SK-N-SH treated with all-trans-retinoic acid at 6 μM for 48 hours (cell line): ENCODE measurements at regions not wholly inside any gene's neighbourhood (a gene's known extent, or its start where the extent isn't known, plus 50 kb on each side); places are given as distances from the start of the nearest gene placed in this dataset.

Source experiments
- ARNTL ChIP-seq: fragments of 450-650 bp; formaldehyde crosslinking; IDR thresholded peaks from 2 replicates; pipeline ENCODE4 v1.5.0; 2020; ENCODE audit warnings: low read depth, mild to moderate bottlenecking, moderate library complexity, borderline replicate concordance
- CREB5 ChIP-seq: fragments of 250-450 bp; sonication (Bioruptor Pico); IDR thresholded peaks from 2 replicates; pipeline ENCODE4 v1.5.1; 2020; ENCODE audit warnings: low read depth, mild to moderate bottlenecking, moderate library complexity
- CSDC2 ChIP-seq: fragments of 250-450 bp; sonication (Bioruptor Pico); IDR thresholded peaks from 2 replicates; pipeline ENCODE4 v1.5.0; 2020; ENCODE audit warnings: mild to moderate bottlenecking, moderate library complexity
- PPARA ChIP-seq: fragments of 250-450 bp; sonication (Bioruptor Pico); IDR thresholded peaks from 2 replicates; pipeline ENCODE4 v1.5.0; 2020; ENCODE audit warnings: mild to moderate bottlenecking, borderline replicate concordance
- RARB ChIP-seq: fragments of 250-450 bp; sonication (Bioruptor Pico); IDR thresholded peaks from 2 replicates; pipeline ENCODE4 v1.8.0; 2021; ENCODE audit warnings: mild to moderate bottlenecking, moderate library complexity
- TOX ChIP-seq: fragments of 250-450 bp; sonication (Bioruptor Pico); IDR thresholded peaks from 2 replicates; pipeline ENCODE4 v1.8.0; 2021; ENCODE audit warnings: mild to moderate bottlenecking, moderate library complexity, borderline replicate concordance
- ZFP3 ChIP-seq: fragments of 250-450 bp; sonication (Bioruptor Pico); IDR thresholded peaks from 2 replicates; pipeline ENCODE4 v1.5.0; 2020; ENCODE audit warnings: mild to moderate bottlenecking, moderate library complexity
- ZFP30 ChIP-seq: fragments of 450-650 bp; formaldehyde crosslinking; IDR thresholded peaks from 2 replicates; pipeline ENCODE4 v1.5.0; 2022; ENCODE audit warnings: mild to moderate bottlenecking, moderate library complexity
- ZNF8 ChIP-seq: fragments of 450-650 bp; formaldehyde crosslinking; IDR thresholded peaks from 2 replicates; pipeline ENCODE4 v1.5.0; 2020; ENCODE audit warnings: mild to moderate bottlenecking, moderate library complexity
- TF ChIP-seq, protein P1 (sequence below): fragments of 250-450 bp; sonication (Bioruptor Pico); IDR thresholded peaks from 2 replicates; pipeline ENCODE4 v1.8.0; 2020; ENCODE audit warnings: mild to moderate bottlenecking, moderate library complexity, borderline replicate concordance

DNA sequence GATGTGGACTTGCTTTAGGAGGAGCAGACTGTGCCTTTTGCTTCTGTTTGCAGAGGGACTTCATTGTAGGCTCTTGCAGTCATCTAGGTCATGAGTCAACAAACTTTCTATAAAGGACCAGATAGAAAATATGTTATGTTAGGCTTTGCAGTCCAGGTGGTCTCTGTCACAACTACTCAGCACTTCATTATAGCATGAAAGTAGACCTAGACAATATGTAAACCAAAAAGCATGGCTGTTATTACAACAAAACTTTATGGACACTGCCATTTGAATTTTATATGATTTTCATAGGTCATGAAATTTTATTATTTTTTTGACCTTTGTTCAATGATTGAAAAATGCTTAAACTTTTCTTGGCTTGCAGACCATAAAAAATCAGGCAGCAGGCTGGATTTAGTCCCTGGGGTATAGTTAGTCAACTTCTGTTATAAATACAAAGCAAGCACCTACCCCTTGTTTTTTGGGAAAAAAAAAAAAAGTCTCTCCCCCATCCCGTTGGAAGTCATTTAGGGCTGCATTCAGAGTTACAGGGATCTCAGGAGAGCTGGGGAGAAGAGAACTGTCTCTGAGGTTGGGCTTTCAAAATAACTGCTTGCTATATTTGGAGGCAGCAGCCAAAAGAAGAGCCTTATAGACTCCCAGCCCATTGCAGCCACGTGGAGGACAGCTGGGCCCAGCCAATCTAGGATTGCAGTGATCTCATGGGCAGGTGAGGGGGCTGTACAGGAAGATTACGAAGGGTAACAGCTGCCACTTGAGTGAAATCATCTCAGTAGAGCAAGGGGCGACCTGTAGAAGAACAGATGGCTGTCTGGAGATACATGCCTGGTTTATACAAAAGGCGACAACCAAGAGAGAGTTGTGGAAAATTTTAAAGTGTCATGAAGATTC lies 136.6 kb upstream of the TNC start:
- no peak for TF ChIP-seq ZFP3
- no peak for TF ChIP-seq ZNF8 (CRISPR knock-in tag)
- no peak for TF ChIP-seq RARB (CRISPR knock-in tag)
- TF ChIP-seq ZFP30 (CRISPR knock-in tag), result no peak
- no peak for TF ChIP-seq CREB5 (CRISPR knock-in tag)
- TF ChIP-seq PPARA (CRISPR knock-in tag), result no peak
- TF ChIP-seq, protein P1, sequence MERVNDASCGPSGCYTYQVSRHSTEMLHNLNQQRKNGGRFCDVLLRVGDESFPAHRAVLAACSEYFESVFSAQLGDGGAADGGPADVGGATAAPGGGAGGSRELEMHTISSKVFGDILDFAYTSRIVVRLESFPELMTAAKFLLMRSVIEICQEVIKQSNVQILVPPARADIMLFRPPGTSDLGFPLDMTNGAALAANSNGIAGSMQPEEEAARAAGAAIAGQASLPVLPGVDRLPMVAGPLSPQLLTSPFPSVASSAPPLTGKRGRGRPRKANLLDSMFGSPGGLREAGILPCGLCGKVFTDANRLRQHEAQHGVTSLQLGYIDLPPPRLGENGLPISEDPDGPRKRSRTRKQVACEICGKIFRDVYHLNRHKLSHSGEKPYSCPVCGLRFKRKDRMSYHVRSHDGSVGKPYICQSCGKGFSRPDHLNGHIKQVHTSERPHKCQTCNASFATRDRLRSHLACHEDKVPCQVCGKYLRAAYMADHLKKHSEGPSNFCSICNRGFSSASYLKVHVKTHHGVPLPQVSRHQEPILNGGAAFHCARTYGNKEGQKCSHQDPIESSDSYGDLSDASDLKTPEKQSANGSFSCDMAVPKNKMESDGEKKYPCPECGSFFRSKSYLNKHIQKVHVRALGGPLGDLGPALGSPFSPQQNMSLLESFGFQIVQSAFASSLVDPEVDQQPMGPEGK, result no peak
- TF ChIP-seq ARNTL, result no peak
- TF ChIP-seq TOX (CRISPR knock-in tag), result no peak
- TF ChIP-seq CSDC2, result no peak
